GM19463 (cell line): ENCODE measurements at regions not wholly inside any gene's neighbourhood (a gene's known extent, or its start where the extent isn't known, plus 50 kb on each side); places are given as distances from the start of the nearest gene placed in this dataset.

Experiments used
- ATAC-seq: cut with Tn5 transposase; IDR thresholded peaks from one replicate; pipeline ENCODE4 v1.9.1; 2021; ENCODE audit warnings: mild to moderate bottlenecking, moderate library complexity; ENCODE audit not compliant: unreplicated experiment

GRCh38 chr1:38303843-38304242 is 257.2 kb upstream of the POU3F1 start:
- ATAC-seq = no peak

DNA sequence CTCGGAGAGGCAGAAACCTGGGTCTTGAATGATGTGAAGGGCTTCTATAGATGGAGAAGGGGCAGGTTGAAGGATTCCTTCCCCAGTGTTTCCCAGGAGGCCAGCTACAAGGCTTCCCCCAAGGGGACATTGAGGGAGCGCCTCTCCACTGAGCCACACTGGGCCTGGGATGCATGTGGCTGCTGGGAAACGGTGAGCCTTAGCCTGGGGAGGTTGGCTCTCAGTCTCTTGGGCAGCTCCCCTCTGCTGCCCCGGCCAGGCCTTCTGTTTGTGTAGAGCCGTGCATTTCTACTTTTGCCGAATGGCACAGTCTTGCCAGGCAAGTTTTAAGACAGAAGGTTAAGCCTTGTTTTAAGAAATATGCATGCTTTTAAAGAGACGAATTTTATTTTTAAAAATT is 254.4 kb upstream of the POU3F1 start:
- ATAC-seq = no peak

DNA sequence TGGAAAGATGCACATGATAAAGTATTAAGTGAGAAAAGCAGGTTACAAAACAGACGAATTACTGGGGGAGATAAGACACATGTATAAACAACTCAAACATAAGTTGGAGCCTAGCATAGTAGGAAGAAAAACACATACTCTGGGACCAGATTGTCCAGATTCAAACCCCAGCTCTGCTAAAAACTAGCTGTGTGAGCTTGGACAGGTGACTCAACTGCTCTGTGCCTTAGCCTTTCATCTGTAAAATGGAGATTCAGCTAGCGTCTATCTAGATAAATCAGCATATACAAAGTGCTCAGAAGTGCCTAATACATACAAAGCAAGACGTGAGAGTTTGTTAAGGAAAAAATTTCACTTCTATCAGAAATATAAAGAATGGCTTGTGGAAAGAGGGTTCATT is 254.0 kb upstream of the POU3F1 start:
- no peak for ATAC-seq

- no peak for ATAC-seq
Measured at GRCh38 chr1:38297842-38298241, 251.2 kb upstream of the POU3F1 start.

DNA sequence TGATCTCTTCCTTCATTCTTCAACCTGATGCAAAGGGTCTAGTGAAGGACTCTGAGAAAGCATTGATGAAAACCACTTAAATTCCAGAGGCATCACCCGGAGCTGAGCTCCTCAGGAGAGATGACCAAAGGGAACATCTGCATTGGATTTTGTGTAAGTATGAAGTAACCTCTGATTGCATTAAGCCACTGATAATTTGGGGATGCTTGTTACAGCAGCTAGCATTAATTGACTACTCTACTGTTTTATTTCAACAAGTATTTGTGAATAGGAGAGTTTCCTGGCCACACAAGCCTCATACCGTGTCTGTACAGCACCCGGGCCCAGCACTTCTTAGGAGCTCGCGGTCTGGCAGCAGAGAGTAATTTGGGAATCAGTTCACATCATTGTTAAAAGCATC is 250.7 kb upstream of the POU3F1 start:
- ATAC-seq = no peak

- ATAC-seq = no peak
Measured at GRCh38 chr1:38296047-38296446, 249.5 kb upstream of the POU3F1 start.

DNA sequence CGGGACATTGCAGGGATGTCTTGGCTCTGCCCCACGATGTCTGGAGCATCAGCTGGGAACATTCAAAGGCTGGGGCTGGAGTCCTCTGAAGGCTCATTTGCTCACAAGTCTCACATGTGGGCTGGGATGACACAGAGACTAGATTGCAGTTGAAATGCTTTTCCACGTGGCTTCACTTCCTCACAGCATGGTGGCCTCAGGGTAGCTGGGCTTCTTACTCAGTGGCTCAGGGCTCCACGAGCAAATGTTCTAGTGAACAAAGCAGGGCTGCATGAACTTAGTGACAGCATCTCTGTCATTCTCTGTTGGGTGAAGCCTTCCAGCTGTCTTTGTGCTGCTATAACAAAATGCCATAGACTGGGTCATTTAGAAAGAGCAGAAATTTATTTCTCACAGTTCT is 247.0 kb upstream of the POU3F1 start:
- ATAC-seq = no peak

- ATAC-seq = no peak
Measured at GRCh38 chr1:38292969-38293368, 246.4 kb upstream of the POU3F1 start.

GRCh38 chr1:38291906-38292521 is 245.4 kb upstream of the POU3F1 start:
- no peak for ATAC-seq

- no peak for ATAC-seq
Measured at GRCh38 chr1:38291336-38291735, 244.7 kb upstream of the POU3F1 start.

DNA sequence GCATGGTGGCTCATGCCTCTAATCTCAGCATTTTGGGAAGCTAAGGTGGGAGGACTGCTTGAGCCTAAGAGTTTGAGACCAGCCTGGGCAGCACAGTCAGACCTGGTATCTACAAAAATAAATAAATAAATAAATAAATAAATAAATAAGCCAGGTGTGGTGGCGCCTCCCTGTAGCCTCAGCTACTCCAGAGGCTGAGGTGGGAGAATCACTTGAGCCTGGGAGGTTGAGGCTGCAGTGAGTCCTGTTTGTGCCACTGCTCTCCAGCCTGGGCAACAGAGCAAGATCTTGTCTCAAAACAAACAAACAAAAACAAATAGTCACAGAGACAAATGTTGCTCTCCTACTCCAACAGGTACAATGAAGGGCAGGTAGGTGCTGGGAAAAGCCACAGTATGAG is 242.4 kb upstream of the POU3F1 start:
- ATAC-seq = no peak

GRCh38 chr1:38287547-38287946 is 241.0 kb upstream of the POU3F1 start:
- ATAC-seq = no peak

- no peak for ATAC-seq
Measured at GRCh38 chr1:38287036-38287435, 240.4 kb upstream of the POU3F1 start.

DNA sequence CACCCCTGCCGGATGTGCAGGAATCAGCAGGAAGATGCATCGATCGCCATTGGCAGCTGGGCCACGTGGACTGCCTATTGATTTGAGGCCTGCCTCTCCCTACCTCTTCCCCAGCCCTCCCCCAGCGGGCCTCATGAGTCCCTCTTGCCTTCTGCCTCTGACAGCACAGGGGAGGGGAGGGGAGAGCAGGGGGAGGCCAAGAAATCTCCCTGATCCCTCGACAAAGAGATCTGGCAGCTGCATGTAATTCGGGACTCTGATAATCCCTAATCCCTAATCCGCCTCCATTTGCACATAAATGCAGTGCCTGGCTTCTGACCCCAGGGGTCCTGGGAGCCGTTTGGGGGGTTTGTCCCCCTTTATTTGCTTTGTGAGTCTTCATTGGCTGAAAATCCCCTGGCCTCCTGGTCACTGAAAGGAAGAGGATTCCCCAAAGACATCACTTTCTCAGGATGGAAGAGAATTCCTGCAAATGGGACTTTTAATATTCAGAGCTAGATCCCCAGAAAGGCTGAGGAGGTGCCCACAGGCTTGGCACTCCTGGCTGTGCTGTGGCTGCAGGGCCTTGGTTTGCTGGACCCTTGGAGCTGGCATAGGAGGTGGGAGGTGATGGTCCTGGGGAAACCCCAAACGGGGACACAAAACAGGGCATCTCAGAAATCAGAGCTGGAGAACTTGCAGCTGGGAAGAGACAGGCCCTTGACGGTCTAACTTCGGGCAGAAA is 239.4 kb upstream of the POU3F1 start:
- no peak for ATAC-seq

GRCh38 chr1:38284953-38285352 is 238.4 kb upstream of the POU3F1 start:
- ATAC-seq = no peak

- ATAC-seq = no peak
Measured at GRCh38 chr1:38283696-38284470, 237.3 kb upstream of the POU3F1 start.

DNA sequence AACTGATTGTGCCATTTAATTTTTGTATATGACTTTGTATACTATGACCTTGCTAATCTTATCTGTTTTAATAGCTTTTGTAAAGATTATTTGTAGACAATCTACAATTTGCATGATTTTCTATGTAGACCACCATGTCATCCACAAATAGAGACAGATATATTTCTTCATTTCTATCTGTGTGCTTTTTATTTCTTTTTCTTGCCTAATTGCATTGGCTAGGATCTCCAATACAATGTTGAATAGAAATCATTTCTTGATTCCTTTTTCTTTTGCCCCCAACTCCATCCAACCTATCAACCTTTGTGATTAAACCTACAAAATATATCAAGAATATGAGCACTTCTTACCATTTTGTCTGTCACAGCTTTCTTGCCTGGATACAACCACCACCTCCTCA is 232.6 kb upstream of the POU3F1 start:
- ATAC-seq = no peak

DNA sequence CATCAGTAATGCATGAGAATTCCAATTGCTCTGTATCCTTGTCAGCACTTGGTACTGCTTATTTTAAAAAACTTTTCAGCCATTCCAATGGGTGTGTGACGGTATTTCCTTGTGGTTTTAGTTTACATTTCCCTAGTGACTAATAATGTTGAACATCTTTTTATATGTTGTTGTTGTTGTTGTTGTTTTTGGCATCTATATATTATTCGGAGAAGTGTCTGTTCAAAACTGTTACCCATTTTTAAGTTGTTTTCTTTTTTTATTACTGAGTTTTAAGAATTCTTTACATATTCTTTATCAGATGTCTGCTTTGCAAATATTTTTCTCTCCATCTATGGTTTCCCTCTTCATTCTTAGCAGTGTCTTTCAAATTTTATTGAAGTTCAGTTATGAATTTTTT is 231.1 kb upstream of the POU3F1 start:
- no peak for ATAC-seq

GRCh38 chr1:38275960-38276359 is 229.4 kb upstream of the POU3F1 start:
- ATAC-seq = no peak

DNA sequence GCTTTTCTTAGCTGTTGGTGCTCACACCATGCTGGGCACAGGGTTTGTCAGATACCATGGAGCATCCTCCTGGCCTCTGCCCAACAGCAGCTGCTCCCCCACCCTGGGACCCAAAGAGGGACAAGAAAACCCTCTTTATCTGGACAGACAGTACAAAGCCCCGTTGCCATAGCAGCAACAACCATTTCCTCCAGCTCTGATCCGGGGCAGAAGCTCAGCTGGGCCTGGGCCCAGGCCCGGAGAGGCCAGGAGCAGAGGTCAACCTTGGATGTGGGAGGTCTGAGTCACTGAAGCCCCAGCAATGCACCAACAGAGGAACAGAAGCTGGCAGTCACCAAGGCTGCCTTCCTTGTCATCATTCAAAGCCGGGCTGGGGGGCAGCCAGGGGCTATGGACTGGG is 228.4 kb upstream of the POU3F1 start:
- ATAC-seq = no peak

DNA sequence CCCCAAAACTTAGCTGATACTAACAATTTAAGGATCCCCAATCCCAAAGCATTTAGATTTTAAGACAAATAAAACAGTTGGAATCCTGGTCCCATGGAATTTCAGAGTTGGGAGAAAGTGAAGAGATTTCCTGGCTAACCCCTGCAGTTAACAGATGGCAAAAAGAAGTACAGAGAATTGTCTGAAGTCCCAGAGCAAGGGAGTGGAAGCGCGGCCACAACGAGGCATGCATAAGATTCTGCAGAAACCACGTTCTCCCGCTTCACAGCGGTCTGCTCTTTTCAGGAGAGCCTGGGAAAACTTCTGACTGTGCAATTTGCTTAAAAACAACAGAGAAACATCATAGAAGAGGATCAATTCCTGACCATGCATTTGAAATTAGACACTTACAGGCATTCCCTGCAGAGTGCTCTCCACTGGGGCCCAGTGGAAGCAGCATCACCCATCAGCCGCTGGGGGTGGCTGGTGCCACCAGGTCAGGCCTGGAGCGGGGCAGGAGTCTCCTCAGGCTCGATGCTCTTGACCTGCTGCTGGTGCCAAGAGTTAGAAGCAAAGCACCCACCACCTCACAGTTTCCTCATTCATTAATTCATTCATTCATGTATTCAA is 226.7 kb upstream of the POU3F1 start:
- no peak for ATAC-seq

- ATAC-seq = no peak
Measured at GRCh38 chr1:38272515-38272914, 225.9 kb upstream of the POU3F1 start.
